GM21825 (cell line): ENCODE measurements at regions not wholly inside any gene's neighbourhood (a gene's known extent, or its start where the extent isn't known, plus 50 kb on each side); places are given as distances from the start of the nearest gene placed in this dataset.

ENCODE experiments used
- ATAC-seq: cut with Tn5 transposase; IDR thresholded peaks from one replicate; pipeline ENCODE4 v1.9.1; 2021; ENCODE audit warnings: mild to moderate bottlenecking, moderate library complexity; ENCODE audit not compliant: unreplicated experiment

GRCh38 chr1:234941321-234942011 is 187.2 kb downstream of the TOMM20 start:
- no peak for ATAC-seq

GRCh38 chr1:234940841-234941240 is 187.8 kb downstream of the TOMM20 start:
- no peak for ATAC-seq

GRCh38 chr1:234938924-234939323 is 189.7 kb downstream of the TOMM20 start:
- no peak for ATAC-seq

- no peak for ATAC-seq
Observed at GRCh38 chr1:234938135-234938534, 190.5 kb downstream of the TOMM20 start.

GRCh38 chr1:234936612-234937389 is 191.8 kb downstream of the TOMM20 start:
- no peak for ATAC-seq

GRCh38 chr1:234934611-234935033 is 194.0 kb downstream of the TOMM20 start:
- ATAC-seq = no peak

- ATAC-seq = peak; percentile 84
Observed at GRCh38 chr1:234933475-234933874, 195.2 kb downstream of the TOMM20 start.

- ATAC-seq = peak; percentile 16
Observed at GRCh38 chr1:234932511-234933430, 195.9 kb downstream of the TOMM20 start.

GRCh38 chr1:234932106-234932505 is 196.5 kb downstream of the TOMM20 start:
- ATAC-seq = no peak

- ATAC-seq = no peak
Observed at GRCh38 chr1:234931404-234931973, 197.1 kb downstream of the TOMM20 start.

GRCh38 chr1:234929369-234929768 is 199.3 kb downstream of the TOMM20 start:
- no peak for ATAC-seq

GRCh38 chr1:234928642-234929041 is 200.0 kb downstream of the TOMM20 start:
- ATAC-seq = no peak

GRCh38 chr1:234927971-234928640 is 200.5 kb downstream of the TOMM20 start:
- no peak for ATAC-seq

- ATAC-seq = no peak
Observed at GRCh38 chr1:234927312-234927970, 201.2 kb downstream of the TOMM20 start.

- peak; percentile 84 for ATAC-seq
Observed at GRCh38 chr1:234926559-234927311, 201.9 kb downstream of the TOMM20 start.

GRCh38 chr1:234926264-234926558 is 202.4 kb downstream of the TOMM20 start:
- no peak for ATAC-seq

- ATAC-seq = no peak
Observed at GRCh38 chr1:234925440-234926263, 203.0 kb downstream of the TOMM20 start.
